T-helper 17 cell (primary cell): ENCODE measurements at regions not wholly inside any gene's neighbourhood (a gene's known extent, or its start where the extent isn't known, plus 50 kb on each side); places are given as distances from the start of the nearest gene placed in this dataset.

Experiments
- ATAC-seq: fragments of 150-1000 bp; cut with Tn5 transposase; 2 replicates; pipeline ENCODE4 v1.10.0; 2021; ENCODE audit warnings: mild to moderate bottlenecking, moderate library complexity
- DNase-seq, 3 donors: peaks; one replicate each; pipeline versions ENCODE4 v3.0.0 to v3.0.0-alpha.2; 2020 to 2021
- H3K9me3 ChIP-seq: one replicate; pipeline ENCODE4 v1.7.0; 2013; ENCODE audit warnings: low read length, mild to moderate bottlenecking; ENCODE audit not compliant: control insufficient read depth, poor library complexity, severe bottlenecking
- H3K27ac Mint-ChIP-seq: one replicate; pipeline ENCODE4 v1.8.0; 2022; ENCODE audit warnings: mild to moderate bottlenecking, moderate library complexity, mixed read lengths
- H3K27me3 Mint-ChIP-seq: one replicate; pipeline ENCODE4 v1.8.0; 2022; ENCODE audit warnings: mixed read lengths
- H3K36me3 Mint-ChIP-seq: one replicate; pipeline ENCODE4 v1.8.0; 2022; ENCODE audit warnings: low read depth, mixed read lengths
- H3K4me1 Mint-ChIP-seq: one replicate; pipeline ENCODE4 v1.8.0; 2022; ENCODE audit warnings: mild to moderate bottlenecking, mixed read lengths
- H3K4me3 Mint-ChIP-seq: one replicate; pipeline ENCODE4 v1.8.0; 2022; ENCODE audit warnings: mild to moderate bottlenecking, moderate library complexity, mixed read lengths

- Mint-ChIP-seq H3K27me3 (no peaks in the 10 kb centered on the region), H3K4me3 (no peak overlapping the region), H3K4me1 (no peaks in the 10 kb centered on the region), H3K36me3 (no peaks in the 10 kb centered on the region), H3K27ac (no peak overlapping the region)
- ATAC-seq (no peak), DNase-seq (no peak)
- H3K9me3 ChIP-seq = no peaks in the 10 kb centered on the region
These were observed 309.2 kb downstream of the HS3ST1 start for GRCh38 chr4:11119474-11119873.

- DNase-seq = no peak
- H3K4me1 Mint-ChIP-seq = no peaks in the 10 kb centered on the region
- no peak overlapping the region for H3K27ac Mint-ChIP-seq
- no peaks in the 10 kb centered on the region for H3K36me3 Mint-ChIP-seq
- H3K27me3 Mint-ChIP-seq = no peaks in the 10 kb centered on the region
- no peak overlapping the region for H3K4me3 Mint-ChIP-seq
- H3K9me3 ChIP-seq = no peaks in the 10 kb centered on the region
- ATAC-seq = no peak
These were observed 310.2 kb downstream of the HS3ST1 start for GRCh38 chr4:11118513-11118912.

GRCh38 chr4:11116940-11117339 is 311.8 kb downstream of the HS3ST1 start:
- DNase-seq (no peak), ATAC-seq (no peak)
- Mint-ChIP-seq H3K27me3 (no peaks in the 10 kb centered on the region), H3K36me3 (no peaks in the 10 kb centered on the region), H3K4me1 (no peaks in the 10 kb centered on the region), H3K27ac (no peak overlapping the region), H3K4me3 (no peak overlapping the region)
- no peaks in the 10 kb centered on the region for H3K9me3 ChIP-seq

- Mint-ChIP-seq H3K27ac (no peak overlapping the region), H3K4me1 (no peaks in the 10 kb centered on the region), H3K36me3 (no peaks in the 10 kb centered on the region), H3K4me3 (no peak overlapping the region), H3K27me3 (no peaks in the 10 kb centered on the region)
- DNase-seq = no peak
- ATAC-seq = no peak
- no peaks in the 10 kb centered on the region for H3K9me3 ChIP-seq
These were observed 316.8 kb downstream of the HS3ST1 start for GRCh38 chr4:11111876-11112275.

DNA sequence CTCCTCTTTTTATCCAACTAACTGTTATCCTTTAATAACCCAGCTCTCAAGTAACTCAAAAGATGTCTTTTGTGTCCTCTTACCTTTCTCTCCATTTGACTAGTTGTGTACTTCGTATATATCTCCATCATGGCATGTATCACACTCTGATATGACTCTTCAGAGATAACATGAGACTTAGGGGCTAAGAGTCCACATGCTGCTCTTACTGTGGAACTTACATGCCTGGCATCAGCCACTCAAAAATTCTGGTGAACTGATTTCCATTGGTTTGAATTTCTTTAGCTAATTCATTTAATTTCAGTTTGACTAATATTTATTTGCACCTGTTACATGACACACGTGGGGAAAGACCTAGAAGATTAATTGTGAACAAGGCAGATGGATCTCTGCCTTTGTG is 317.3 kb downstream of the HS3ST1 start:
- ATAC-seq = no peak
- Mint-ChIP-seq H3K27me3 (no peaks in the 10 kb centered on the region), H3K36me3 (no peaks in the 10 kb centered on the region), H3K4me3 (no peak overlapping the region), H3K4me1 (no peaks in the 10 kb centered on the region), H3K27ac (no peak overlapping the region)
- DNase-seq = no peak
- no peaks in the 10 kb centered on the region for H3K9me3 ChIP-seq

GRCh38 chr4:11106759-11107158 is 321.9 kb downstream of the HS3ST1 start:
- no peak for DNase-seq
- Mint-ChIP-seq H3K36me3 (no peaks in the 10 kb centered on the region), H3K27ac (no peak overlapping the region), H3K27me3 (no peaks in the 10 kb centered on the region), H3K4me1 (no peaks in the 10 kb centered on the region), H3K4me3 (no peak overlapping the region)
- no peak for ATAC-seq
- H3K9me3 ChIP-seq = no peaks in the 10 kb centered on the region

- Mint-ChIP-seq H3K4me3 (no peak overlapping the region), H3K27ac (no peak overlapping the region), H3K36me3 (no peaks in the 10 kb centered on the region), H3K4me1 (no peaks in the 10 kb centered on the region), H3K27me3 (no peaks in the 10 kb centered on the region)
- no peaks in the 10 kb centered on the region for H3K9me3 ChIP-seq
- no peak for ATAC-seq
- DNase-seq = no peak
These were observed 322.5 kb downstream of the HS3ST1 start for GRCh38 chr4:11106190-11106589.

DNA sequence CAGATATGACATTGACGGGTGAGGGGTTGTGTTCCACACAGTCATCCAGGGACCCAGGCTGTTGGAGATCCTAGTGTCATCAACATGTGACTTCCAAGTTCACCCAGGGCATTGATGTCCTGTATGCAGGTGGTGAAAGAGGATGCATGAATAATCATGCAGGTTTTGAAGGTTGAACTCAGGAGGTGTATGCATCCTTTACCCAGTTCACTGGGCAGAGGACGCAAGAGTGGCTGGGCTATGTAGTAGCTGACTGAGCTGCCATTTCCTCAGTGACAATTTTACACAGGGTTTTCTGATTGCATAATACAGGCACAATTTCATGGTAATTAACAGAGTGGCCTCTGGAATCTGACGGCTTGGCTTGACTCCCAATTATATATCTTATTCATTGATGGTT is 323.0 kb downstream of the HS3ST1 start:
- Mint-ChIP-seq H3K4me1 (no peaks in the 10 kb centered on the region), H3K36me3 (no peaks in the 10 kb centered on the region), H3K4me3 (no peak overlapping the region), H3K27ac (no peak overlapping the region), H3K27me3 (no peaks in the 10 kb centered on the region)
- DNase-seq (no peak), ATAC-seq (no peak)
- H3K9me3 ChIP-seq = no peaks in the 10 kb centered on the region

DNA sequence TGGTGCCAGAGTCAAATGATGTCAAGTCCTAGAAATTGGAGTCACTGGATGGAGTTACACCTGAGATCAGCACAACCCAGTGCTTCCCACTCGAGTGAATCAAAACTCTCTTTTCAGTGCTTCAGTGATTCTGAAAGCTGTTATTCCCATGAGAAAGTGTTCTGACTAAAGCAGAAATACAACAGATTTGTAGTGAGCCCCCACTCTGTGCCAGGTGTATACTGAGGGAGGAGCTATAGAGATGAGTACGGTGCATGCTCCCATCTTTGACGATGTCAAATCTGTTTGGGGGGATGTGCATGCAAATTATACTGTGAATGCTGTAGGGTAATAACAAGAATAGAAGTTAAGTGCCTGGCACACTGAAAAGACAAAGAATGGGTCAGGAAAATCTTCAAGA is 330.2 kb downstream of the HS3ST1 start:
- no peak for DNase-seq
- no peaks in the 10 kb centered on the region for H3K9me3 ChIP-seq
- peak; percentile 57 for ATAC-seq
- H3K4me1 Mint-ChIP-seq = no peaks in the 10 kb centered on the region
- no peak overlapping the region for H3K4me3 Mint-ChIP-seq
- H3K27ac Mint-ChIP-seq = no peak overlapping the region
- H3K27me3 Mint-ChIP-seq = no peaks in the 10 kb centered on the region
- no peaks in the 10 kb centered on the region for H3K36me3 Mint-ChIP-seq

DNA sequence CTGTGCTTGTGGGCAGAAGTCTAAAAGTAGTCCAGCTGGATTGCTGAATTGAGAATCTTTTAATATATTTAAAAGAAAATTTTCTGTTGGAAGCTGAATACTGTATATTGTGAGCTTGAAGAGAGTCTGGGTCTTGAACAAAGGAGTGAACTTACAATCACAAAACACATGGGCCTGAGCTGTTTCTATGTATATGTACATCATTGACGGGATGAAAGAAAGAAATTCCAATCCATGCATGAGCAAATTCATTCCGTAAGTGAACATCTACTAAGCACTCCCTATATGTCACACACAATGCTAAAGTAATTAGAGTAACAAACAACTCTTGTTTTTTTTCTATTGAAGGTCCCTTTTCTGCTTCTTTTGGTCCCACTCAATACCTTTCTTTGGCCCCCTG is 331.0 kb downstream of the HS3ST1 start:
- DNase-seq (no peak), ATAC-seq (no peak)
- Mint-ChIP-seq H3K27me3 (no peaks in the 10 kb centered on the region), H3K36me3 (no peaks in the 10 kb centered on the region), H3K4me1 (no peaks in the 10 kb centered on the region), H3K27ac (no peak overlapping the region), H3K4me3 (no peak overlapping the region)
- H3K9me3 ChIP-seq = no peaks in the 10 kb centered on the region

DNA sequence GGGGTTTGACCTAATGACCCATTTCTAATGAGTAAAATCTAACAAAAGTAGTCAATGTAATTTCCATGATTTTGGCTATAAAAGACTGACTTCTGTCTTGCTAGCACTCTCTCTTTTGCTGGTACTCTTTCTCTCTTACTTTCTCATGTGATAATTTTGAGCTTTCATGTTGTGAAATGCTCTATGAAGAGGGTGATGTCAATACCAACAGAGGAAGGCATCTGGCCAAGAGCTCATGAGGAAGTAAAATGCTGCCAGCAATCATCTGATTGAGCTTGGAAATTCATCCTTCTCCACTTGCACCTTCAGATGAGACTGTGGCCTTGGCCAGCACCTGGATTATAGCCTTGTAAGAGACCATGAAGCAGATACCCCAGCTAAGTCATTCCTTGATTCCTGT is 347.7 kb downstream of the HS3ST1 start:
- H3K9me3 ChIP-seq = no peaks in the 10 kb centered on the region
- H3K27ac Mint-ChIP-seq = no peak overlapping the region
- ATAC-seq (no peak), DNase-seq (no peak)
- no peaks in the 10 kb centered on the region for H3K4me1 Mint-ChIP-seq
- H3K4me3 Mint-ChIP-seq = no peak overlapping the region
- H3K27me3 Mint-ChIP-seq = no peaks in the 10 kb centered on the region
- no peaks in the 10 kb centered on the region for H3K36me3 Mint-ChIP-seq

DNA sequence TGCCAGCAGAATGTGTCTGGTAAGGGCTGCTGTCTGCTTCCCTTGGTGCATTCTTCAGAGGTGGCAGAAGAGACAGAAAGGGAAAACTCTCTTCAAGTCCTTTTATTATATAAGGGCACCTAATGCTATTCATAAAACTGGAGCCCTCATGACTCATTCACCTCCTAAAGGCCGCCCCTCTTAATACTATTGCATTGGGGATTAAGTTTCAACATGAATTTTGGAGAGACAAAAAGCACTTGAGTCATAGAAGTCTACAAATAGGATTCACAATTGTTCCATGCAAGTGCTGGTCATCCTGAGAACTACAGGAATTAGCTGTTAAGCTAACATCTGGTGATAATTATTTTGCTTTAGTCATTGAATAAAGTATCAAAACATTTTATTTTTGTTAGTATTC is 349.5 kb downstream of the HS3ST1 start:
- H3K27ac Mint-ChIP-seq = no peak overlapping the region
- ATAC-seq = no peak
- no peaks in the 10 kb centered on the region for H3K27me3 Mint-ChIP-seq
- H3K4me3 Mint-ChIP-seq = no peak overlapping the region
- no peaks in the 10 kb centered on the region for H3K4me1 Mint-ChIP-seq
- H3K9me3 ChIP-seq = no peaks in the 10 kb centered on the region
- H3K36me3 Mint-ChIP-seq = no peaks in the 10 kb centered on the region
- no peak for DNase-seq

DNA sequence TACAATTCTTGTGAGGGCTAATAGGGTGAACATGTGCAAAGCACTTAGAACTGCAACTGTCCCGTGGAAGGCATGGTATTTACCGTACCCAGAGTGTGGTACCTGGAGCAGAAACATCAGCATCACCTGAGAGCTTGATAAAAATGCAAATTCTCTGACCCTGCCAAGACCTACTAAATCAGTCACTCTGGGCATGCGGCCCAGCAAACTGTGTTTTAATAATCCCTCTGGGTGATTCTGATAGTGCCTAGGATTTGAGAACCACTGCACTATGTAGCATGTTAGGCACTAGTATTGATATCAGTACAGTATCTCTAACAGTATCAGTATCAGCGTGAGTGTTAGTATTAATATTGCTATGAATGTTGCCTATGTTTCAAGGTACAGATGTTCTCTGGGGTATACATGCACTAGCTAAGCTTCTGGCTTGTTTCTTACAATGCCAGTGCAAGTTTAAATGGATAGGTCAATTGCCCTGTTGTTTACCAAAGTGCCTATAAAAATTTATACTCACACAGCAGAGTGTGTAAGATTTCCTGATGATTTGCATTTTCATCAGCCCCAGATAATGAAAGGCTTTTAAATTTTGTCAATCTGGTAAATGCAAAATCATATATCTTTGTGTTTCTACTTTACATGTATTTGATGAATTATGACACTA is 354.0 kb downstream of the HS3ST1 start:
- ATAC-seq = no peak
- H3K27me3 Mint-ChIP-seq = no peaks in the 10 kb centered on the region

GRCh38 chr4:11073621-11074051 is 355.1 kb downstream of the HS3ST1 start:
- H3K27me3 Mint-ChIP-seq = no peaks in the 10 kb centered on the region
- H3K4me1 Mint-ChIP-seq = no peaks in the 10 kb centered on the region
- H3K9me3 ChIP-seq = no peaks in the 10 kb centered on the region
- no peak for DNase-seq
- H3K4me3 Mint-ChIP-seq = no peak overlapping the region
- no peaks in the 10 kb centered on the region for H3K36me3 Mint-ChIP-seq
- no peak overlapping the region for H3K27ac Mint-ChIP-seq
- no peak for ATAC-seq

More for the DNA sequence above, 354.0 kb downstream of the HS3ST1 start:
- H3K36me3 Mint-ChIP-seq = no peaks in the 10 kb centered on the region
- no peak overlapping the region for H3K27ac Mint-ChIP-seq
- no peak for DNase-seq
- no peaks in the 10 kb centered on the region for H3K9me3 ChIP-seq
- no peak overlapping the region for H3K4me3 Mint-ChIP-seq
- H3K4me1 Mint-ChIP-seq = no peaks in the 10 kb centered on the region
